ENCODE measurements at regions not wholly inside any gene's neighbourhood (a gene's known extent, or its start where the extent isn't known, plus 50 kb on each side); places are given as distances from the start of the nearest gene placed in this dataset.

DNA sequence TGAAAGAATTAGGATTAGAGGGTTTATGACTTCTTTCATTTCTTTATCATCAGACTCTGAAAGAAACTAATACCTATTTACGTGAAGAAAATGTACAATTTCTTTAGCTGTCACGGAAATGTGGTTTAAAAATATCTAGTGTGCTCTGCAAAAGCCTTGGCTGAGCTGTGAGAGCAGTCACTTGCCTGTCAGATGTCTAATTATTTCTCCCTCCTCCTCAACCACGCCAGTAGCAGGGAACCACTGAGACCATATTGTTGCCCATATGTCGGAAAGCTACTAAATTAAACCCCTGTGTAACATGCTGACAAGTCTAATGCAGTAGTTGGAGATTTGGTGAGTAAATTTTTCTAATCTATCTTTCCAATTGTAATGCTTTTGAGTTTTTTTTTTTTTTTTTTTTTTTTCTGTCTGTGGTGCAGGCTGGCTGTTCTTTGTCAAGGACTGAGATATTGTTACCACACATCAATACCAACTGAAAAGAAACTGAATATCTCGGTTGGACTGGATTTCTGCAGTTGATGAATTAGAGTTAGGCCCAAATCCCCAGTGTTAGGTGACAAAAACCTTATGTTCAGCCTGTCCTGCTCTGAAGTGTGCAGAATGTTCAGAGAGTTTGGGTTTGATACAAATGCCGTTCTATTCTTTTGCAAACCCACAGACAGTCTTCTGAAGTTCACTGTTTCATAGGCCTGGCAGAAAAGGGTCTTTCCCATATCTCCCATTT is 302.9 kb upstream of the SYNCRIP start:
- TF ChIP-seq CTCF (IDR thresholded peaks at IDR 0.05), result no peak
- no peak for TF ChIP-seq POLR2A (IDR thresholded peaks at IDR 0.05)

All from right lobe of liver (tissue), 4 donors.